A673 (cell line): ENCODE measurements at regions not wholly inside any gene's neighbourhood (a gene's known extent, or its start where the extent isn't known, plus 50 kb on each side); places are given as distances from the start of the nearest gene placed in this dataset.

Experiments used
- EZH2 ChIP-seq: fragments of 200-600 bp; sonication (generic); IDR thresholded peaks from 2 replicates; pipeline ENCODE4 v1.6.1; 2017; ENCODE audit warnings: borderline replicate concordance, low read depth, mild to moderate bottlenecking, mixed read lengths, antibody characterized with exemption, low read length; ENCODE audit not compliant: poor library complexity, severe bottlenecking
- TF ChIP-seq, protein P1 (sequence below): fragments of 300-800, 200-600 bp; sonication (generic); conservative IDR thresholded peaks from 2 replicates; pipeline ENCODE4 v1.5.1; 2017; ENCODE audit warnings: low read depth, mild to moderate bottlenecking, antibody characterized with exemption, low read length, moderate library complexity, mixed read lengths

DNA sequence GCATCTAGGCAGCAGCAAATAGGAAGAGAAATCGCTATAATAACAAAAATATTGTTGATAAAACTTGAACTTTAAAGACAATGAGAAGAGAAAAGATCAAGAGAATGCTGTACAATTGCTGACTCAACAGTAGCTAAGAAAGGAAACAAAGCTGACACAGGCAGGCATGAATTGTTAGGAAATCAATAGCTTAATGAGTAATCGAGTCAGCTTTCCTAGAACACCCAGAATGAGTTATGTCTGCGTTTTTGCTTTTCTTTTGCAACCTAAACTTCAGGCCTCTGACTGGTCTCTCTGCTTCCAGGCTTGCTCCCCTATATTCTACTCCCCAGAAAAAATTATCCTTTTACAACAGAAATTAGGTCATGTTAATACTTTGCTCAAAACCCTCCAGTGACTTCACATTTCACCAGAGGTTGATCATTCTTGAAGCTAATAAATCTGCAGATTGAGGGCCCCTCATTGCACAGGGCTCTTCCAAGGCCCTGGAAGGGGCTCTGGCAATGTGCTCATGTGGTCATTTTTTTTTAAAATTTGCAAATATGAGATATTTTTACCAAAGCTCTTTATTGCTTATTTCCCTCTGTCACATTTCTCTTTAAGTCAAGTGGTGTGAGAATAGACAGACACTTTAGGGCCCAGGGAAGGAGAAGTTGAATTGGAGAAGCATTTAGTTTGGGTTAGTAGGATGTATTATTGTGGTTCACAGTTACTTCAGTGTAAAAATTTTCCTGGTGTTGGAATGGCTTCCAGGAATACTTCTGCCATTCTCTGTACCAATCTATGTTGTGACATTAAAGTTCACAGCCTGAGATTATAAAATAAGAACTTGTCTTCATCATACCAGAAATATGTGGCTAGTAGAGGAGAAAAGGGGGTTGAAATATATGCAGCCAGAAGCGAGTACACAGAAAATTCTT lies 116.3 kb downstream of the TMCO5A start:
- TF ChIP-seq, protein P1, sequence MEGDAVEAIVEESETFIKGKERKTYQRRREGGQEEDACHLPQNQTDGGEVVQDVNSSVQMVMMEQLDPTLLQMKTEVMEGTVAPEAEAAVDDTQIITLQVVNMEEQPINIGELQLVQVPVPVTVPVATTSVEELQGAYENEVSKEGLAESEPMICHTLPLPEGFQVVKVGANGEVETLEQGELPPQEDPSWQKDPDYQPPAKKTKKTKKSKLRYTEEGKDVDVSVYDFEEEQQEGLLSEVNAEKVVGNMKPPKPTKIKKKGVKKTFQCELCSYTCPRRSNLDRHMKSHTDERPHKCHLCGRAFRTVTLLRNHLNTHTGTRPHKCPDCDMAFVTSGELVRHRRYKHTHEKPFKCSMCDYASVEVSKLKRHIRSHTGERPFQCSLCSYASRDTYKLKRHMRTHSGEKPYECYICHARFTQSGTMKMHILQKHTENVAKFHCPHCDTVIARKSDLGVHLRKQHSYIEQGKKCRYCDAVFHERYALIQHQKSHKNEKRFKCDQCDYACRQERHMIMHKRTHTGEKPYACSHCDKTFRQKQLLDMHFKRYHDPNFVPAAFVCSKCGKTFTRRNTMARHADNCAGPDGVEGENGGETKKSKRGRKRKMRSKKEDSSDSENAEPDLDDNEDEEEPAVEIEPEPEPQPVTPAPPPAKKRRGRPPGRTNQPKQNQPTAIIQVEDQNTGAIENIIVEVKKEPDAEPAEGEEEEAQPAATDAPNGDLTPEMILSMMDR = no peak
- TF ChIP-seq EZH2 = no peak
